Large intestine (tissue), 3 donors: ENCODE measurements at regions not wholly inside any gene's neighbourhood (a gene's known extent, or its start where the extent isn't known, plus 50 kb on each side); places are given as distances from the start of the nearest gene placed in this dataset.

Experiments
- DNase-seq, 2 donors: peaks; one replicate each; pipeline versions ENCODE4 v3.0.0 to v3.0.0-alpha.2; 2013
- H3K27ac ChIP-seq: one replicate; pipeline ENCODE4 v1.5.1; 2013; ENCODE audit warnings: low read length
- H3K27me3 ChIP-seq: 2 replicates; pipeline ENCODE4 v1.6.1; 2013; ENCODE audit warnings: low read length; ENCODE audit not compliant: control insufficient read depth, insufficient read depth
- H3K36me3 ChIP-seq: 2 replicates; pipeline ENCODE4 v1.6.1; 2013; ENCODE audit warnings: low read length; ENCODE audit not compliant: control insufficient read depth, insufficient read depth
- H3K4me1 ChIP-seq: one replicate; pipeline ENCODE4 v1.6.1; 2013; ENCODE audit warnings: low read length; ENCODE audit not compliant: control insufficient read depth, insufficient read depth
- H3K4me3 ChIP-seq: one replicate; pipeline ENCODE4 v1.5.1; 2013; ENCODE audit warnings: low read length
- H3K9me3 ChIP-seq: one replicate; pipeline ENCODE4 v1.6.1; 2013; ENCODE audit warnings: mild to moderate bottlenecking, low read depth, low read length, moderate library complexity; ENCODE audit not compliant: control insufficient read depth
- WGBS: methylation state at CpG from one replicate; pipeline ENCODE4 v1.1.5; 2013; ENCODE audit warnings: low lambda C conversion rate; ENCODE audit not compliant: insufficient coverage; 5-methylcytosine and 5-hydroxymethylcytosine counted together

DNA sequence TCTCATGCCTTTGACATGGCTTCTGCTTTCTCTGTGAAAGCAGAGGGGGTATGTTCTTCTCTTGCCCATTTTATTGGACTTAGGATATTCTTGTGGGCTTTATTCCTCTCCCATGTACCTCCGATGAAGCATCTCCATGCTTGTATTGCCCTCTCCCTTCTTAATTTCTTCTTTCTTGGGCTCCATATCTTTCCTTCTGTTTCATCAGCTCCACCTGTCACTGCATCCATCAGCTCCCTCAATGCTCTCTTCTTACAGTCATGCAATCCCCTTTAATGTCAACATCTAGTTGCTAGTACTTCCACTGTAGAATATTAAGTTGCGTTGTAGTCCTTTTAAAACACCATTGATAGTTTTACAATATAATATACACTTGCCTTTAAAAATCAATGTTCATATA, 257.6 kb downstream of the GPAT3 start:
- DNase-seq, result no peak
- Histone ChIP-seq H3K27ac (no peak overlapping the region), H3K27me3 (no peaks in the 10 kb centered on the region), H3K36me3 (no peaks in the 10 kb centered on the region), H3K9me3 (no peaks in the 10 kb centered on the region), H3K4me1 (no peaks in the 10 kb centered on the region), H3K4me3 (no peak overlapping the region)
- WGBS, result 62% methylated on average over 2 of the region's 2 CpGs

DNA sequence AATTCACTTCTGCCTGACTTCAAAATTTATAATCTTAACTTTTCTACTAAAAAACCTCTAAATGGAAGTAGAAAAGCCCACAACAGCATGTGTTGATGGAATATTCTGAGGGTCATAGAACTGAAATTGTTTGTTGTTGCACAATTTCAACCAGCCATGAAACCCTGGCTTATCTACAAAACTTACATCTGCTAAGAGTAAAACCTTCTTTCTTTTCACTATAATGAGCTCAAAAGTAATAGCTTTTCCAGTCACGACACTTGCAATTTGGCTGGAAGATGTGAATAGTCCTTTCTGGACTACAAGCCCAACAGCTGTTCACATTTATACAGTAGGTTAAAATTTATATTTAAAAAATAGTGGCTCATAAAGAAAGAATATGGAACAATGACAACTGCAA, 250.0 kb downstream of the GPAT3 start:
- Histone ChIP-seq H3K4me1 (no peaks in the 10 kb centered on the region), H3K27ac (no peak overlapping the region), H3K9me3 (no peaks in the 10 kb centered on the region), H3K27me3 (peaks cover 2% of the 10 kb centered on the region), H3K36me3 (no peaks in the 10 kb centered on the region), H3K4me3 (no peak overlapping the region)
- DNase-seq, result no peak
- 86% methylated on average over 1 of the region's 1 CpG for WGBS

DNA sequence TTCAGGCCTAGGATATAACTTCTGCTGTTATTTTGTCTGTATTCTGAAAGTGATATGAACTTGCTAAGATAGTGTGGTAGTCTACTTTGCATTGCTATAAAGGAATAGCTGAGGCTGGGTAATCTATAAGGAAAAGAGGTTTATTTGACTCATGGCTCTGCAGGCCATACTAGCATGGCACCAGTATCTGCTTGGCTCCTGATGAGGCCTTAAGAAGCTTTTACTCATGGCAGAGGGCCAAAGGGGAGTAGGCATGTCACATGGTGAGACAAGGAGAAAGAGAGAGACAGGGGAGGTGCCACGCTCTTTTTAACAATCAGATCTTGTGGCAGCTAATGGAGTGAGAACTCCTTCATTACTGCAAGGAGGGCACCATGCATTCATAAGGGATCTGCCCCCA, 247.3 kb downstream of the GPAT3 start:
- Histone ChIP-seq H3K27me3 (peaks cover 2% of the 10 kb centered on the region), H3K4me3 (no peak overlapping the region), H3K4me1 (no peaks in the 10 kb centered on the region), H3K36me3 (no peaks in the 10 kb centered on the region), H3K27ac (no peak overlapping the region), H3K9me3 (no peaks in the 10 kb centered on the region)
- WGBS, result no CpG with 5 or more reads among the region's 1 CpG
- DNase-seq, result no peak

GRCh38 chr4:83782591-83782990, 246.7 kb downstream of the GPAT3 start:
- DNase-seq, result no peak
- Histone ChIP-seq H3K27ac (no peak overlapping the region), H3K36me3 (no peaks in the 10 kb centered on the region), H3K9me3 (no peaks in the 10 kb centered on the region), H3K27me3 (peaks cover 2% of the 10 kb centered on the region), H3K4me3 (no peak overlapping the region), H3K4me1 (no peaks in the 10 kb centered on the region)
- 60% methylated on average over 1 of the region's 6 CpGs for WGBS

- no peak for DNase-seq
- H3K36me3 ChIP-seq, result no peaks in the 10 kb centered on the region
- H3K27ac ChIP-seq, result no peak overlapping the region
- H3K4me3 ChIP-seq, result no peak overlapping the region
- H3K9me3 ChIP-seq, result no peaks in the 10 kb centered on the region
- no CpG with 5 or more reads among the region's 1 CpG for WGBS
- H3K4me1 ChIP-seq, result no peaks in the 10 kb centered on the region
- H3K27me3 ChIP-seq, result no peaks in the 10 kb centered on the region
Observed at GRCh38 chr4:83781434-83781833, 245.5 kb downstream of the GPAT3 start.

DNA sequence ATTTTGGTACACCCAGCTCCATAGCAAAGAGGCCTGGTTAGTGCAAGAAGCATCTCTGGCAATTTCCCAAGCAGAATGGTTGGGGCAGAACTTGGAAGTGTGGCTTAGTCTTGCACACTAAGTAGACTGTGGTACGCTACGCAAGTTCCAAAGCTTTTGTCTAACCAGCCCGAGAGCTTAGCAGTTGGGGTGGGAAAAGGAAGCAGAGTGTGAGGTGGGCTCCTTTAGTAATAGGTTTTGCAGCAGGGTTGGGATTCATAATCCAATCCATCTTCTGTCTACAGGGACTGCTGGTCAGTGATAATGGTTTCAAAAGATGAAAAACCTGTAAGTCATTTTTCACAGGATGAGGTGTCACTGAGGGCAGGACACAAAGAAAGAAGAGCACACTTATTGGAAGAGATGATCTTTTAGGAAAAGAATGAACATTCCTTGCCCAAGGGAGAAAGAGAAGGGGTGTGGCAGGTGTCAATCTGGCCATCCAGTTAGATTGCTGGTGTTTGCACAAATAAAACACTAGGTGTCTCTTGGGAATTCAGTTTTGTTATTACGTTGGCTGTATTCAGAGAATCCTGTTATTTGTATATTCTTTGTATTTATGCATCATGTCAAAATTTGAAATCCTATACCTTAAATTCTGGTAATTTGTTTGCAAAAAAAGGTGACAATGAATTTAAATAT, 244.3 kb downstream of the GPAT3 start:
- H3K9me3 ChIP-seq, result no peaks in the 10 kb centered on the region
- 87% methylated on average over 3 of the region's 4 CpGs for WGBS
- no peak for DNase-seq
- no peak overlapping the region for H3K27ac ChIP-seq
- no peaks in the 10 kb centered on the region for H3K36me3 ChIP-seq
- no peak overlapping the region for H3K4me3 ChIP-seq
- H3K4me1 ChIP-seq, result no peaks in the 10 kb centered on the region
- H3K27me3 ChIP-seq, result no peaks in the 10 kb centered on the region

- no peak overlapping the region for H3K27ac ChIP-seq
- WGBS, result no CpG with 5 or more reads among the region's 12 CpGs
- DNase-seq, result no peak
- H3K9me3 ChIP-seq, result no peaks in the 10 kb centered on the region
- H3K36me3 ChIP-seq, result no peaks in the 10 kb centered on the region
- no peaks in the 10 kb centered on the region for H3K4me1 ChIP-seq
- H3K4me3 ChIP-seq, result no peak overlapping the region
- H3K27me3 ChIP-seq, result no peaks in the 10 kb centered on the region
Observed at GRCh38 chr4:83779103-83780052, 243.5 kb downstream of the GPAT3 start.

DNA sequence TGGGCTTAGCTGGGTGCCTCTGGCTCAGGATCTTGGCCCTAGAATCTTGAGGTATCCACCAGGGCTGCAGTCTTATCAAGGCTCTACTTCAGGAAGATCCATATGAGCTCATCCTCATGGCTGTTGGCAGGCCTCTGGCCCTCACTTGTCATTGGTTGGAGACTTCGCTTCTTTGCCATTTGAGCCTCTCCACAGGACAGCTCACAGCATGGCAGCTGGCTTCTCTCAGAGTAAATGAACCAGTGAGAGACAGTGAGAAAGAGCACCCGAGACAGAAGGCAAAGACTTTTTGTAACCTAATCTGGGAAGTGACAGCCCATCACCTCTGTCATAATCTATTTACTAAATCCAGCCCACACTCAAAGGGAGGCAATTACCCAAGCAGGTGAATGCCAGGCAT, 236.8 kb downstream of the GPAT3 start:
- H3K27ac ChIP-seq, result no peak overlapping the region
- DNase-seq, result no peak
- H3K4me3 ChIP-seq, result no peak overlapping the region
- H3K27me3 ChIP-seq, result peaks cover 8% of the 10 kb centered on the region
- no peaks in the 10 kb centered on the region for H3K9me3 ChIP-seq
- no peaks in the 10 kb centered on the region for H3K36me3 ChIP-seq
- no CpG with 5 or more reads among the region's 2 CpGs for WGBS
- no peaks in the 10 kb centered on the region for H3K4me1 ChIP-seq

- WGBS, result no CpG with 5 or more reads among the region's 2 CpGs
- Histone ChIP-seq H3K4me1 (no peaks in the 10 kb centered on the region), H3K9me3 (no peaks in the 10 kb centered on the region), H3K27ac (no peak overlapping the region), H3K4me3 (no peak overlapping the region), H3K27me3 (peaks cover 11% of the 10 kb centered on the region), H3K36me3 (no peaks in the 10 kb centered on the region)
- DNase-seq, result peak; percentile 17 to 19
Observed at GRCh38 chr4:83771113-83771705, 235.3 kb downstream of the GPAT3 start.

- Histone ChIP-seq H3K9me3 (no peaks in the 10 kb centered on the region), H3K4me3 (no peak overlapping the region), H3K27me3 (peaks cover 14% of the 10 kb centered on the region), H3K36me3 (no peaks in the 10 kb centered on the region), H3K27ac (no peak overlapping the region), H3K4me1 (no peaks in the 10 kb centered on the region)
- DNase-seq, result no peak
- WGBS, result 93% methylated on average over 4 of the region's 5 CpGs
Observed at GRCh38 chr4:83768146-83768545, 232.2 kb downstream of the GPAT3 start.
